Myocyte (in vitro differentiated cells): ENCODE measurements at regions not wholly inside any gene's neighbourhood (a gene's known extent, or its start where the extent isn't known, plus 50 kb on each side); places are given as distances from the start of the nearest gene placed in this dataset.
A peak's percentile ranks its signal among the peaks of the same experiment; 100 is the strongest.

Source experiments
- DNase-seq: peaks from one replicate; pipeline ENCODE4 v3.0.0-alpha.2; 2012; ENCODE audit warnings: low read depth

- DNase-seq, result no peak
These were observed 121.1 kb downstream of the NHLRC3 start for GRCh38 chr13:39159393-39159792.

GRCh38 chr13:39159846-39160370 is 121.7 kb downstream of the NHLRC3 start:
- DNase-seq, result no peak

- DNase-seq, result no peak
These were observed 128.8 kb downstream of the NHLRC3 start for GRCh38 chr13:39167018-39167417.

GRCh38 chr13:39170711-39171110 is 132.5 kb downstream of the NHLRC3 start:
- DNase-seq, result no peak

DNA sequence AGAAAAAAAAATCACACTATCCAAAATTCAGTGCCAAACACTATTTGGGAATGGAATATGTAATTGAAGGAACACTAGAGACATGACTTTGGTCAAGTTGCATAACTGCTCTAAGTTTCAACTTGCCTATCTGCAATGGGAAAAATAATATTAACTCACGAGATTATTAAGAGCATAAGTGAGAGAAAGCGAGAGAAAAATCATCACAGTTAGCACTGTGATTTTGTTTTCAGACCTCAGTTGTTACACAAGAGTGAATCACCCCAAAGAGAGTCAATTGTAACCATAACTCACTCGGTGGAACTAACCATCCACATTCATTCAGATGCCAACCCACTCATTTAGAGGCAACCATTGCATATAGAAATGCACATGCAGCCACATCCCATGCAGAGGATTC is 147.1 kb downstream of the NHLRC3 start:
- DNase-seq, result no peak

DNA sequence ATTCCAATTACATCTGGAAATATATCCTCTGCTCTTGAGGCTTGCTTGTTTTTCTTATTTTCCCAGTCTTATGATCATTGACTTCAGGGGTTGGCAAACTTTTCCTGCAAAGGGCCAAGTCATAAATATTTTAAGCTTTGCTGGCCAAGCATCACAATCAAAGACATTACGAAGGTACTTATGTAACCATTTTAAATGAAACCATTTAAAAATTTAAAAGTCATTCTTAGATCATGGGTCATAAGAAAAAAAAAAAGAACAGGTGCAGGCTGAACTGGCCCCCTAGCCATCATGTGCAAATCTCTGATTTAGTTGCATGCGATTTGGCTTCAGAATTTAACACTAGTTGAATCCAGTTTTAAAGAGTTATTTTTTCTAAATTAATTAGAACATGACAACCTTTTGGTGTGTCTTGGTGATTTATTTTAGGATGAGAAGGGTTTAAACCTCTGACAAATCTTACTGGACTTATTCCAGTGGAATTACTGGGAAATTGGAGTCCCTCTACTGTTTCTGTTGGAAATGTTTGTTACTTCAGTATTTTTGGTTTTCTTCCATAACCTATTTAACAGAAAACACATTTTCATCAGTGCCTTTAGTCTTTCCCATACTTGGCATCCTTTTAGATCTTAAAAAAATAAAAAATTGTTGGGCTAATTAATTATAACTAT is 148.1 kb downstream of the NHLRC3 start:
- DNase-seq, result peak; percentile 3

DNA sequence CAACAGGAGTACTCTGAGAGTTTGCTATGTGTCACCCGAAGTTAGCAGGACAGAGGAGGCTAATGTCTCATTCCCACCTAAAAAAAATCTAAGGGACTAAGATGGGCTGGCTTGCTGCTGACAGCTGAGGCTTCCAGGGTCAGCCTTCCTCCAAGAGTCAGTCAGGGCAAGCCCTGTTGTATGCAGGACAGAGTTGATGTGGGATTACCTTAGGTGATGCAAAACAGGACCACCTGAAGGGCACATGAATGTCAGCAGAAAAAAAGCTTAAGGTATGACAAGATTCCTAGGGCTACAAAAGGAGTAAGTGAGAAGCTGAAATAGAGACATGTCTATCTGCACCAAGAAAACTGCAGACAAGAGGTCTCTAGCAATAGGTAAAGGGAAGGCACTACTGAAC is 151.5 kb downstream of the NHLRC3 start:
- no peak for DNase-seq

DNA sequence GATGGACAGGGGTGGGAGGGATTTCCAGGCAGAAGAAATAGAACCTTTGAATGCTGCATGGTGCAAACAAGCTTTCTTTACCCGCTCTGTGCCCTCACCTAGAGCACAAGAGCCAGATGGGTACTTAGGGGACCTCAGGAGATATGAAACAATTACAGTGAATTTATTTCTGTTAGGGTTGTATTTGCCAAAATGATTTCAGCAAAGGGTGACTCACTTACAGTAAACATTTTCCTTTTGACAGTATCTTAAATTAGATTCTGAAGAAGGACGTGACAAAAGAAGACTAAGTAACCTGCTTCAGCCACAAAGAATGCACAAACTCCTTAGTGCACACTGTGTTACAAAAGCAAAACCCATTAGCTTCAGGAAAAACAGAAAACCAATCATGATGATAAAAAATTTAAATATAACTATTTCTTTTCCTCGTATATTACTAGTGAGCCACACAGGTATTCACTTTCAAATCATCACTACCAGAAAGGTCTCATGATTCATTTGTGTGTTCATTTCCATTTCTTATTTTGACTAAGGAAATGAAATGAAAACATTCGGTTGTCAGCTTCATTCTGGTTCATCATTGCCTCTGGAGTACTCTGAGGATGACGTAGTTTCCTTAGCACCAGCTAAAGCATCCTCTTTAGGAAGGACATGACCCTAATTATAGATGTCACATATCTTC is 158.8 kb downstream of the NHLRC3 start:
- no peak for DNase-seq

DNA sequence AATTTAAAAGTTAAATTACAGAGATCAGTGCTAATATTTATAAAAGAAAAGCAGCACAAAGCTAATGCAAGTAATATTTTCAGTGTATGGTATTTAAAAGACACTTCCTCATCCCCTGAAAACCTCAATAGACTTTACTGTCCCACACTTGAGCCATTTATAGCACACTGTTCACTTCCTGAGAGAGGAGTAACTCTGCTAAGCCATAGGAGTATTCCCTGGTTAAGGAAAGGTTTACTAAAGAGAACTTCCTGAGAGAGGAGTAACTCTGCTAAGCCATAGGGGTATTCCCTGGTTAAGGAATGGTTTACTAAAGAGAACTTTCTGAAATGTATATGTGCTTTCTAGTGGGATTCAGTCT is 159.4 kb downstream of the NHLRC3 start:
- DNase-seq, result no peak

DNA sequence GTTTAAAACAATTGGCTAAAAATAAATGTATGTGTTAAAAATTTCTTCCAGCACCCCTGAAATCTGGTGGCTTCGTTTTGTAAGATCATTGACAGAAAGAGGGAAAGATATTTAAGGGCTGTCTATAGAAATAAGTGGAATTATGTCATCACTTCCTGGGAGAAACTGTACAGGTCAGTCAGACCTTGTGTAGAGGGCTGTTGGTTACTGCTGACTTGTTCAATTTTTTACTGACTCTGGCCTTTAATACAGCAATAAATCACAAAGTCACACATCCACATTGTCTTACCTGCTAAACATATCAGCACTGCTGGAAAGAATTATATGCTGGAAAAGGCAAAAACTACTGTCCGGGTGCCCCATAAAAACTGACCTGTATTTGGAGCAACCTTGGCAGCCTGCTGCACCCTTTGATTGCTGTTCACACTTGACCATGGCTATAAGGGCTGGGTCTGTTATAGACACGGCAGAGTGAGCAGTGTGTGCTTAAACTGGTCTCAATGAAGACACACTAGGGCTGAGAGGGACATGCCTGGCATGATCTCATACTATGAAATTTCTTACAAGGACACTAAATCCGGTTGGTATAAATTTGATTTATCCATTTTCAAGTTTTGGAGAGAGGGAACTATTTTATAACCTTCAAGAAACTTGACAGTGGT is 162.1 kb downstream of the NHLRC3 start:
- DNase-seq, result no peak

GRCh38 chr13:39201180-39201579 is 162.9 kb downstream of the NHLRC3 start:
- peak; percentile 6 for DNase-seq

DNA sequence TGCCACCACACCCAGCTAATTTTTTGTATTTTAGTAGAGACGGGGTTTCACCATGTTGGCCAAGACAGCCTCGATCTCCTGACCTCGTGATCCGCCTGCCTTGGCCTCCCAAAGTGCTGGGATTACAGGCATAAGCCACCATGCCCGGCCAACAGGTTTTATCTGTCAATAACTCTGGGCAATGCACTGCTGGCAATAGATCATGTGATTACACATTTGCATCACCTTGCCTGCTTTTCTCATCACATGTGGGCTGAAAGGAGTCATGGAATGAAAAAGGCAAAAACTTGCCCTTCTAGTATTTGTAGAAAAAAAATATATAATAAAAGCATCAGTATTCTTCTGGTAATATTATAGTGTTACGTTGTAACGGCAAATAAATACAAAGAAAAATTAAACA is 164.5 kb downstream of the NHLRC3 start:
- no peak for DNase-seq

- no peak for DNase-seq
These were observed 170.4 kb downstream of the NHLRC3 start for GRCh38 chr13:39208636-39209035.

- no peak for DNase-seq
These were observed 171.7 kb downstream of the NHLRC3 start for GRCh38 chr13:39209731-39210531.

- DNase-seq, result no peak
These were observed 172.8 kb downstream of the NHLRC3 start for GRCh38 chr13:39210961-39211534.

DNA sequence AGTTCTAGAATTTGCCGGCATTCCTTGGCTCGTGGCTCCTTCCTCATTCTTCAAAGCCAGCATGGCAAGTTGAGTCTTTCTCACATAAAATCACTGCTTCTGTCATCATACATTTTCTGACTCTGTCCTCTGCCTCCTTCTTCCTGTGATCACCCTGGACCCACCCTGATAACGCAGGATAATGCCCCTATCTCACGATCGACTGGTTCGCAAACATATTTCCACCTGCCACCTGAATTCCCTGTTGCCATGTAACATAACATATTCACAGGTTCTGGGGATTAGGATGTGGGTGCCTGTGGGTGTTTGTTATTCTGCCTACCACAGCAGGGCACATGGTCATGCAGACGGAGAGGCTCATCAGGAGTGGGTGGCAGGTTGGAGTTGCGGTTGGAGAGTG is 177.7 kb downstream of the NHLRC3 start:
- no peak for DNase-seq

DNA sequence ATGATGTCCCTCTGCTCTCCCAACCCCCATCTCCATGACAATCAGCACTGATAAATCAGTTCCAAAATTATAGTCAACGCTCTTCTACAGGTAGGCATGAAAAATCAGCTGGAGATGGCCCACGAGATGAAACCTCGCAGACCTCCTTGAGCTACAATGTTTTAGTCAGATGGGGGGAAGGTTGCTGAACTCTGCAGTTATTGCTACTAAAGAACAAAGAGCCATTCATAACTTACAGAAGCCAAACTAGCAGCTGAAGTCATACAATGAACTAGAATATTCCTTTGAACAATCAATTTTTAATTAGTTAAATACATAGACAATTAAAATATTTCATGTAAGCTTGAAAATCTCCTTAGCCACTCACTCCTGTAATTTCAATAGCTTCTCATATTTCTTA is 179.2 kb downstream of the NHLRC3 start:
- no peak for DNase-seq

- DNase-seq, result no peak
These were observed 186.5 kb downstream of the NHLRC3 start for GRCh38 chr13:39224671-39225240.

GRCh38 chr13:39225860-39226259 is 187.6 kb downstream of the NHLRC3 start:
- no peak for DNase-seq

DNA sequence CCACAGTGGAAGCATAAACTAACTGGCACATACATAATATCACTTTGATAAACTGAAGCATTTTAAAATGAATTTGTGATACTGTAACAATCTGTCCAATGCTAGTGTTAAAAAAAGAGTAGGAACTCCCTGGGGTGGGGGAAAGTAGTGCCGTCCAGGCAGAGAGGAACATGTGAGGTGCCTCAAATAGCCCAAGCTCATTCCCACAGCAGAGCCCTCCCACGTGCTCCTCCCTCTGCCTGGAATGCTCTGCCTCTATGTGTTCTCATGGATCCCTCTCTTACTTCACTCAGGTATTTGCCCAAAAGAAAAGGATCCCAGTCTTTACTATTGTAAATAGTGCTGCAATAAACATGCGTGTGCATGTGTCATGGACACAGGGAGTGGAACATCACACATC is 188.1 kb downstream of the NHLRC3 start:
- no peak for DNase-seq

DNA sequence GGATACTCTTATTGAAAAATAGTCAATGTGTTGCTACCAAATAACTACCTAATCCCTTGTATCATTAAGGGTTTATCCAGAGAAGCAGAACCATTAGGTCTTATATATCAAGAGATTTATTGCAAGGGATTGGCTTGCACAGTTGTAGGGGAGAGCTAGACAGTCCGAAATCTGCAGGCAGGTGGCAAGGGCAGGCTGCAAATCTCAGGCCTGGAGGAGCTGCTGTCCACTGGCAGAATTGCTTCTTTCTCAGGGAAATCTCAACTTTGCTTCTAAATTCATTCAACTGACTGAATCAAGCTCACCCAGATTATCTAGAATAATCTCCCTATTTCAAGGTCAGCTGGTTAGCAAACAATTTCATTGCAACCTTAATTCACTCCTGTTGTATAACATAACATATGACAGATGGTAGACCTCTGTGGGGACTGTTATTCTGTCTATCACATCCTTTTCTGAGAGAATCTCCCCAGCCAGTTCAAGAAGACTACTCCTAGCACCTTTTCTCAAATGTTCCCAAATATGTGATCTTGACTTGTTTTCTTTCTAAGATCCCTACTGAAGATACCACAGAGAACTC is 194.2 kb downstream of the NHLRC3 start:
- DNase-seq, result no peak
